Neural cell (in vitro differentiated cells): ENCODE measurements at regions not wholly inside any gene's neighbourhood (a gene's known extent, or its start where the extent isn't known, plus 50 kb on each side); places are given as distances from the start of the nearest gene placed in this dataset.

Source experiments
- H2AFZ ChIP-seq: fragments of 200-600, 300-800 bp; sonication (generic), shearing (Covaris generic); 2 replicates; pipeline ENCODE4 v1.6.0; 2014; ENCODE audit warnings: low read depth, mild to moderate bottlenecking, antibody characterized with exemption, low read length, moderate library complexity
- H3F3A ChIP-seq: fragments of 200-600 bp; shearing (Covaris generic); 2 replicates; pipeline ENCODE4 v1.6.1; 2016; ENCODE audit warnings: mild to moderate bottlenecking, moderate library complexity, mixed read lengths, antibody characterized with exemption, low read length; ENCODE audit not compliant: insufficient read depth, poor library complexity, severe bottlenecking
- H3K27ac ChIP-seq: fragments of 200-600, 300-800 bp; sonication (generic), shearing (Covaris generic); 2 replicates; pipeline ENCODE4 v1.5.1; 2014; ENCODE audit warnings: mild to moderate bottlenecking, low read length, moderate library complexity
- H3K27me3 ChIP-seq: fragments of 300-800, 200-600 bp; sonication (generic), shearing (Covaris generic); 2 replicates; pipeline ENCODE4 v1.6.0; 2014; ENCODE audit warnings: mild to moderate bottlenecking, low read depth, low read length, moderate library complexity; ENCODE audit not compliant: insufficient read depth
- H3K36me3 ChIP-seq: fragments of 300-800, 200-600 bp; sonication (generic), shearing (Covaris generic); 2 replicates; pipeline ENCODE4 v1.5.1; 2014; ENCODE audit warnings: mild to moderate bottlenecking, antibody characterized with exemption, low read length, moderate library complexity; ENCODE audit not compliant: insufficient read depth
- H3K4me2 ChIP-seq: fragments of 300-800, 200-600 bp; sonication (generic), shearing (Covaris generic); 2 replicates; pipeline ENCODE4 v1.6.0; 2014; ENCODE audit warnings: mild to moderate bottlenecking, low read length
- H3K4me3 ChIP-seq: fragments of 300-800, 200-600 bp; sonication (generic), shearing (Covaris generic); 2 replicates; pipeline ENCODE4 v1.5.1; 2014; ENCODE audit warnings: mild to moderate bottlenecking, low read length, moderate library complexity
- H3K79me2 ChIP-seq: fragments of 200-600 bp; shearing (Covaris generic); replicated peaks from 2 replicates; pipeline ENCODE4 v1.6.0; 2014; ENCODE audit warnings: mild to moderate bottlenecking, low read length, moderate library complexity; ENCODE audit not compliant: insufficient read depth
- H3K9ac ChIP-seq: fragments of 300-800, 200-600 bp; sonication (generic), shearing (Covaris generic); 2 replicates; pipeline ENCODE4 v1.6.1; 2016; ENCODE audit warnings: mild to moderate bottlenecking, low read length, mixed read lengths
- H3K9me2 ChIP-seq: fragments of 200-600 bp; shearing (Covaris generic); 2 replicates; pipeline ENCODE4 v1.6.1; 2016; ENCODE audit warnings: mild to moderate bottlenecking, low read length, mixed read lengths; ENCODE audit not compliant: insufficient read depth
- H3K9me3 ChIP-seq: fragments of 200-600, 300-800 bp; sonication (generic), shearing (Covaris generic); 2 replicates; pipeline ENCODE4 v1.6.1; 2016; ENCODE audit warnings: mild to moderate bottlenecking, mixed run types, low read length, moderate library complexity, mixed read lengths
- H4K20me1 ChIP-seq: fragments of 200-600 bp; shearing (Covaris generic); 2 replicates; pipeline ENCODE4 v1.6.1; 2016; ENCODE audit warnings: mild to moderate bottlenecking, mixed run types; ENCODE audit not compliant: insufficient read depth
- CTCF ChIP-seq: fragments of 450-650 bp; IDR thresholded peaks from 2 replicates; pipeline ENCODE4 v1.5.1; 2014; ENCODE audit warnings: antibody characterized with exemption, mild to moderate bottlenecking, moderate library complexity; ENCODE audit not compliant: poor library complexity, severe bottlenecking
- EZH2 ChIP-seq: fragments of 200-600, 300-800 bp; shearing (Covaris generic), sonication (generic); IDR thresholded peaks from 2 replicates; pipeline ENCODE4 v1.6.1; 2014; ENCODE audit warnings: antibody characterized with exemption, low read length, borderline replicate concordance, mild to moderate bottlenecking; ENCODE audit not compliant: insufficient read depth, poor library complexity, severe bottlenecking
- MXI1 ChIP-seq: fragments of 450-650 bp; conservative IDR thresholded peaks from 2 replicates; pipeline ENCODE4 v1.6.1; 2014; ENCODE audit warnings: antibody characterized with exemption, mild to moderate bottlenecking; ENCODE audit not compliant: poor library complexity, severe bottlenecking
- POLR2AphosphoS5 ChIP-seq: IDR thresholded peaks from 2 replicates; pipeline ENCODE4 v1.6.1; 2012
- RAD21 ChIP-seq: fragments of 450-650 bp; conservative IDR thresholded peaks from 2 replicates; pipeline ENCODE4 v1.6.1; 2014; ENCODE audit warnings: antibody characterized with exemption, mild to moderate bottlenecking, moderate library complexity
- REST ChIP-seq: IDR thresholded peaks from 2 replicates; pipeline ENCODE4 v1.6.1; 2012; ENCODE audit warnings: borderline replicate concordance
- TAF1 ChIP-seq: IDR thresholded peaks from 2 replicates; pipeline ENCODE4 v1.6.1; 2012; ENCODE audit warnings: low read depth

- TF ChIP-seq EZH2 = no peak
- no peak for TF ChIP-seq REST
- no peak for TF ChIP-seq CTCF
- TF ChIP-seq RAD21 = no peak
- H3K79me2 ChIP-seq = no peaks in the 10 kb centered on the region
- H3K4me2 ChIP-seq = no peak overlapping the region
- H3K36me3 ChIP-seq = no peaks in the 10 kb centered on the region
- no peaks in the 10 kb centered on the region for H4K20me1 ChIP-seq
- no peaks in the 10 kb centered on the region for H3K9me3 ChIP-seq
- no peaks in the 10 kb centered on the region for H3F3A ChIP-seq
- H3K4me3 ChIP-seq = no peak overlapping the region
- no peaks in the 10 kb centered on the region for H3K27me3 ChIP-seq
- no peak overlapping the region for H2AFZ ChIP-seq
- no peak overlapping the region for H3K27ac ChIP-seq
- H3K9me2 ChIP-seq = no peaks in the 10 kb centered on the region
- no peak overlapping the region for H3K9ac ChIP-seq
Measured at GRCh38 chr4:26176598-26177149, 144.1 kb upstream of the RBPJ start.

GRCh38 chr4:26178854-26179253 is 142.0 kb upstream of the RBPJ start:
- no peak for TF ChIP-seq EZH2
- no peak for TF ChIP-seq RAD21
- TF ChIP-seq TAF1 = no peak
- no peak for TF ChIP-seq POLR2AphosphoS5
- TF ChIP-seq REST = no peak
- no peak for TF ChIP-seq MXI1
- no peak for TF ChIP-seq CTCF
- Histone ChIP-seq H3K9me2 (no peaks in the 10 kb centered on the region), H4K20me1 (no peaks in the 10 kb centered on the region), H3K27ac (no peak overlapping the region), H3K4me3 (no peak overlapping the region), H3K9me3 (no peaks in the 10 kb centered on the region), H3K79me2 (no peaks in the 10 kb centered on the region), H2AFZ (no peak overlapping the region), H3K36me3 (no peaks in the 10 kb centered on the region), H3K27me3 (no peaks in the 10 kb centered on the region), H3F3A (no peaks in the 10 kb centered on the region), H3K9ac (no peak overlapping the region), H3K4me2 (no peak overlapping the region)
